Suprapubic skin (tissue), 4 donors: ENCODE measurements at regions not wholly inside any gene's neighbourhood (a gene's known extent, or its start where the extent isn't known, plus 50 kb on each side); places are given as distances from the start of the nearest gene placed in this dataset.

Experiments
- CTCF ChIP-seq, 2 donors: fragments of 200-600 bp in 1 of 2; fragments of 450-650 bp in 1 of 2; sonication (generic) in 1 of 2; IDR thresholded peaks; one replicate each; pipeline ENCODE4 v1.5.1; 2016 to 2019; ENCODE audit warnings: antibody characterized with exemption in 2 of 2, mild to moderate bottlenecking in 1 of 2, moderate library complexity in 1 of 2
- EP300 ChIP-seq: sonication (generic); formaldehyde crosslinking; IDR thresholded peaks from one replicate; pipeline ENCODE4 v1.6.1; 2017; ENCODE audit warnings: antibody characterized with exemption
- POLR2A ChIP-seq, 2 donors: fragments of 450-650 bp; IDR thresholded peaks; one replicate each; pipeline ENCODE4 v1.6.1; 2017; ENCODE audit warnings: antibody characterized with exemption in 2 of 2, mild to moderate bottlenecking in 2 of 2, moderate library complexity in 2 of 2
- POLR2AphosphoS5 ChIP-seq, 3 donors: sonication (generic); formaldehyde crosslinking; IDR thresholded peaks; one replicate each; pipeline ENCODE4 v1.6.1; 2017; ENCODE audit warnings: antibody characterized with exemption in 3 of 3

GRCh38 chr11:98842187-98842586 lies 178.6 kb upstream of the CNTN5 start:
- TF ChIP-seq CTCF (IDR thresholded peaks at IDR 0.05) (no peak), POLR2A (IDR thresholded peaks at IDR 0.05) (no peak), POLR2AphosphoS5 (IDR thresholded peaks at IDR 0.05) (no peak), EP300 (no peak)
